ENCODE measurements at regions not wholly inside any gene's neighbourhood (a gene's known extent, or its start where the extent isn't known, plus 50 kb on each side); places are given as distances from the start of the nearest gene placed in this dataset.
"Not testable (repeated sequence)": the region's sequence is repeated elsewhere in the genome, so short reads cannot be mapped to it uniquely, and the experiment has no call there.

- H3K4me3 ChIP-seq (ENCODE audit: low read depth, low read length), result no peak overlapping the region
- no peak for TF ChIP-seq CTCF (IDR thresholded peaks at IDR 0.05; ENCODE audit: insufficient read depth, low read length, severe bottlenecking)
- DNase-seq (ENCODE audit: low read depth) (no peak), FAIRE-seq (no peak)
- H3K27me3 ChIP-seq (ENCODE audit: control insufficient read depth, insufficient read depth, low read length), result peaks cover 3% of the 10 kb centered on the region
- no peaks in the 10 kb centered on the region for H3K36me3 ChIP-seq (ENCODE audit: control insufficient read depth, insufficient read depth, low read length)
Observed at GRCh38 chr14:29391801-29392200, 535.8 kb downstream of the PRKD1 start.

GRCh38 chr14:29392287-29392686 is 535.4 kb downstream of the PRKD1 start:
- H3K27me3 ChIP-seq (ENCODE audit: control insufficient read depth, insufficient read depth, low read length), result peaks cover 3% of the 10 kb centered on the region
- H3K4me3 ChIP-seq (ENCODE audit: low read depth, low read length), result no peak overlapping the region
- no peak for TF ChIP-seq CTCF (IDR thresholded peaks at IDR 0.05; ENCODE audit: insufficient read depth, low read length, severe bottlenecking)
- no peak for DNase-seq (ENCODE audit: low read depth)
- no peak for FAIRE-seq
- no peaks in the 10 kb centered on the region for H3K36me3 ChIP-seq (ENCODE audit: control insufficient read depth, insufficient read depth, low read length)

- no peak for TF ChIP-seq CTCF (IDR thresholded peaks at IDR 0.05; ENCODE audit: insufficient read depth, low read length, severe bottlenecking)
- Histone ChIP-seq H3K4me3 (ENCODE audit: low read depth, low read length) (no peak overlapping the region), H3K27me3 (ENCODE audit: control insufficient read depth, insufficient read depth, low read length) (no peaks in the 10 kb centered on the region), H3K36me3 (ENCODE audit: control insufficient read depth, insufficient read depth, low read length) (no peaks in the 10 kb centered on the region)
- no peak for DNase-seq (ENCODE audit: low read depth)
- no peak for FAIRE-seq
Observed at GRCh38 chr14:29403091-29403490, 524.6 kb downstream of the PRKD1 start.

GRCh38 chr14:29410581-29410980 is 517.1 kb downstream of the PRKD1 start:
- Histone ChIP-seq H3K36me3 (ENCODE audit: control insufficient read depth, insufficient read depth, low read length) (no peaks in the 10 kb centered on the region), H3K27me3 (ENCODE audit: control insufficient read depth, insufficient read depth, low read length) (no peaks in the 10 kb centered on the region), H3K4me3 (ENCODE audit: low read depth, low read length) (no peak overlapping the region)
- TF ChIP-seq CTCF (IDR thresholded peaks at IDR 0.05; ENCODE audit: insufficient read depth, low read length, severe bottlenecking), result no peak
- no peak for FAIRE-seq
- no peak for DNase-seq (ENCODE audit: low read depth)

GRCh38 chr14:29414931-29415330 is 512.7 kb downstream of the PRKD1 start:
- H3K4me3 ChIP-seq (ENCODE audit: low read depth, low read length); H3K27me3 ChIP-seq (ENCODE audit: control insufficient read depth, insufficient read depth, low read length); H3K36me3 ChIP-seq (ENCODE audit: control insufficient read depth, insufficient read depth, low read length); FAIRE-seq; DNase-seq (ENCODE audit: low read depth): not testable (repeated sequence)

- DNase-seq (ENCODE audit: low read depth), result no peak
- Histone ChIP-seq H3K4me3 (ENCODE audit: low read depth, low read length) (no peak overlapping the region), H3K27me3 (ENCODE audit: control insufficient read depth, insufficient read depth, low read length) (no peaks in the 10 kb centered on the region), H3K36me3 (ENCODE audit: control insufficient read depth, insufficient read depth, low read length) (no peaks in the 10 kb centered on the region)
- FAIRE-seq, result no peak
- TF ChIP-seq CTCF (IDR thresholded peaks at IDR 0.05; ENCODE audit: insufficient read depth, low read length, severe bottlenecking), result no peak
Observed at GRCh38 chr14:29419736-29420135, 507.9 kb downstream of the PRKD1 start.
